SK-N-SH (cell line): ENCODE measurements at regions not wholly inside any gene's neighbourhood (a gene's known extent, or its start where the extent isn't known, plus 50 kb on each side); places are given as distances from the start of the nearest gene placed in this dataset.

ENCODE experiments used
- CTCF ChIP-seq: fragments of 200-600 bp; sonication (generic); IDR thresholded peaks from 2 replicates; pipeline ENCODE4 v1.6.1; 2017; ENCODE audit warnings: antibody characterized with exemption, mild to moderate bottlenecking, moderate library complexity
- GABPA ChIP-seq: IDR thresholded peaks from 2 replicates; pipeline ENCODE4 v1.4.0; 2012; ENCODE audit warnings: low read depth, mild to moderate bottlenecking
- IRF3 ChIP-seq: fragments of 150-350 bp; IDR thresholded peaks from 2 replicates; pipeline ENCODE4 v1.6.1; 2016; ENCODE audit warnings: mild to moderate bottlenecking, low read depth, low read length
- MAX ChIP-seq: IDR thresholded peaks from 2 replicates; pipeline ENCODE4 v1.4.0; 2012; ENCODE audit warnings: low read depth
- POLR2AphosphoS5 ChIP-seq: IDR thresholded peaks from 2 replicates; pipeline ENCODE4 v1.6.1; 2012; ENCODE audit warnings: low read depth, low read length
- RCOR1 ChIP-seq: fragments of 150-350 bp; IDR thresholded peaks from 2 replicates; pipeline ENCODE4 v1.6.1; 2017; ENCODE audit warnings: antibody characterized with exemption, low read length
- REST ChIP-seq: IDR thresholded peaks from 2 replicates; pipeline ENCODE4 v1.6.1; 2012; ENCODE audit warnings: mild to moderate bottlenecking, low read depth, low read length, moderate library complexity
- RFX5 ChIP-seq: IDR thresholded peaks from 2 replicates; pipeline ENCODE4 v1.6.1; 2012; ENCODE audit warnings: mild to moderate bottlenecking, improper control_type of control experiment, low read length
- SIN3A ChIP-seq: IDR thresholded peaks from 2 replicates; pipeline ENCODE4 v1.6.1; 2012; ENCODE audit warnings: low read depth, mild to moderate bottlenecking, low read length, moderate library complexity, borderline replicate concordance
- YY1 ChIP-seq: IDR thresholded peaks from 2 replicates; pipeline ENCODE4 v1.4.0; 2012; ENCODE audit warnings: low read depth, mild to moderate bottlenecking

GRCh38 chr17:54280741-54281140 is 458.0 kb downstream of the KIF2B start:
- TF ChIP-seq CTCF = no peak
- no peak for TF ChIP-seq YY1
- no peak for TF ChIP-seq IRF3
- no peak for TF ChIP-seq GABPA
- no peak for TF ChIP-seq RCOR1
- TF ChIP-seq MAX = no peak
- no peak for TF ChIP-seq REST
- no peak for TF ChIP-seq RFX5
- no peak for TF ChIP-seq SIN3A
- no peak for TF ChIP-seq POLR2AphosphoS5
